ENCODE measurements at regions not wholly inside any gene's neighbourhood (a gene's known extent, or its start where the extent isn't known, plus 50 kb on each side); places are given as distances from the start of the nearest gene placed in this dataset.

DNA sequence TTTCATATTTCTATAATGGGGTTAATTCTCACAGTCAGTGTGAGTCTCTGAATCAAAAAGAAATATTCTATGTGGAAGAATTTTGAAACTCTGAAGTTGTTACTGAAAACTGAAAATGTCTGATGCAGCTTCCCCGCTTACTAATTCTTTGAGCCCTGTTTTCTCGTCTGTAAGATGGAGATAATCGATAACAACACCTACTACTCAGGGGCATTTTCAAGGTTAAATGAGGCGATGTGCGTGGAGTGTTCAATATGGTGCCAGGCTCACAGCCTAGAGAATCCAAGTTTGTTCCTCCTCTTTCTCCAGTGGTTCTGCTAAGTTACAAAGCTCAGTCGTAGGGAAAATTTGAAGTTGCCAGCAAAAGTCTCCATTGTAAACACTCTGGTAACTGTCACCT lies 391.4 kb downstream of the FUT8 start:
- Histone ChIP-seq H3K36me3 (ENCODE audit: insufficient read depth) (no peaks in the 10 kb centered on the region), H3K27me3 (ENCODE audit: insufficient read depth, low read depth) (no peaks in the 10 kb centered on the region), H3K9ac (no peak overlapping the region), H3K4me2 (no peak overlapping the region), H2AFZ (ENCODE audit: low read depth) (no peak overlapping the region), H3K4me3 (IDR thresholded peaks at IDR 0.05; ENCODE audit: insufficient read depth, low read depth, low read length) (no peak overlapping the region), H3K79me2 (ENCODE audit: insufficient read depth, low read depth) (no peaks in the 10 kb centered on the region), H4K20me1 (ENCODE audit: insufficient read depth) (no peaks in the 10 kb centered on the region), H3K27ac (no peak overlapping the region), H3K4me1 (ENCODE audit: low read depth, poor library complexity, severe bottlenecking) (no peaks in the 10 kb centered on the region)
- TF ChIP-seq, protein P1, sequence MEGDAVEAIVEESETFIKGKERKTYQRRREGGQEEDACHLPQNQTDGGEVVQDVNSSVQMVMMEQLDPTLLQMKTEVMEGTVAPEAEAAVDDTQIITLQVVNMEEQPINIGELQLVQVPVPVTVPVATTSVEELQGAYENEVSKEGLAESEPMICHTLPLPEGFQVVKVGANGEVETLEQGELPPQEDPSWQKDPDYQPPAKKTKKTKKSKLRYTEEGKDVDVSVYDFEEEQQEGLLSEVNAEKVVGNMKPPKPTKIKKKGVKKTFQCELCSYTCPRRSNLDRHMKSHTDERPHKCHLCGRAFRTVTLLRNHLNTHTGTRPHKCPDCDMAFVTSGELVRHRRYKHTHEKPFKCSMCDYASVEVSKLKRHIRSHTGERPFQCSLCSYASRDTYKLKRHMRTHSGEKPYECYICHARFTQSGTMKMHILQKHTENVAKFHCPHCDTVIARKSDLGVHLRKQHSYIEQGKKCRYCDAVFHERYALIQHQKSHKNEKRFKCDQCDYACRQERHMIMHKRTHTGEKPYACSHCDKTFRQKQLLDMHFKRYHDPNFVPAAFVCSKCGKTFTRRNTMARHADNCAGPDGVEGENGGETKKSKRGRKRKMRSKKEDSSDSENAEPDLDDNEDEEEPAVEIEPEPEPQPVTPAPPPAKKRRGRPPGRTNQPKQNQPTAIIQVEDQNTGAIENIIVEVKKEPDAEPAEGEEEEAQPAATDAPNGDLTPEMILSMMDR (conservative IDR thresholded peaks at IDR 0.05; ENCODE audit: low read depth, low read length) = no peak

DNA sequence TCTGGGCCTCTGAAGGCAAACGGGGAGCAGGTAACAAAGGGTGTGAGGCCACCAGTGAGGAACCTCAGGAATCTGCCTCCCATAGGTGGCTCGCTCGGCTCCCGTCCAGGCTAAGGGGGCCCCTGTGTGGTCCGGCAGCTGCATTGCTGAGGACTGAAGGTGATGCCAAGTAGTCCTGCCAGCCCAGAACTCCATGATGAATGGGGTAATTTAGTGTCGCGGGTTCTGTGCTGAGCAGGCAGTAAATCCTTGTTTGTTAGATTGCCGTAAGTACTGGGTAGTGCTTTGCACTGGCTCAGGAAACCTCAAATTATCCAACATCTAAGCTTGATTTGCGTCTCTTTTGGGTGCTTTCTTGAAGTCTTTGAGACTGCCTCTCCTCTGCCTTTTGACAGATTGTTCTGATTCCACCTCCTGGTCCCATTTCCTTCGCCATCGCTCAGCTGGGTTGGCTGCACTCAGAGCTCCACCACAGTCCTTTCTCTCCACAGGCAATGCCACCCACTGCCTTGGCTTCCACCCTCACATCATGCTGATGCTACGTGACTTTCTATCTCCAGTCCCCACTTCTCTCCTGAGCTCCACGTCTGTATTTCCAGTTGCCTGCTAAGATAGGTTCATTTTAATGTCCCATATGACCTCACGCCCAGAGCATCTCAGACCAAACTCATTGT lies 392.0 kb downstream of the FUT8 start:
- no peak overlapping the region for H3K4me2 ChIP-seq
- H2AFZ ChIP-seq (ENCODE audit: low read depth) = no peak overlapping the region

DNA sequence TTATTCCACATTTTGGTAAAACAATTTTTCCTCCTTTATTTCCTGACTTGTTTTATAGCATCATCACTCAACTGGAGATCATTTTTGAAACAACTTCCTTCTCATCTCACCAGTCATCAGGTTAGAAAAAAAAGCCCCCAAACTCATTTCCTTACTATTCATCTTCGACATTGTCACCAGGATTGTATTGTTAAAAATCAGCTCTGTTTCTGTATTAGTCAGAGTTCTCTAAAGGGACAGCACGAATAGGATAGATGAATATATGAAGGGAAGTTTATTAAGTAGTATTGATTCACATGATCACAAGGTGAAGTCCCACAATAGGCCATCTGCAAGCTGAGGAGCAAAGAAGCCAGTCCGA lies 392.6 kb downstream of the FUT8 start:
- Histone ChIP-seq H3K27ac (no peak overlapping the region), H3K9ac (no peak overlapping the region), H3K4me2 (no peak overlapping the region), H3K79me2 (ENCODE audit: insufficient read depth, low read depth) (no peaks in the 10 kb centered on the region), H3K4me3 (IDR thresholded peaks at IDR 0.05; ENCODE audit: insufficient read depth, low read depth, low read length) (no peak overlapping the region), H4K20me1 (ENCODE audit: insufficient read depth) (no peaks in the 10 kb centered on the region), H3K4me1 (ENCODE audit: low read depth, poor library complexity, severe bottlenecking) (no peaks in the 10 kb centered on the region), H3K27me3 (ENCODE audit: insufficient read depth, low read depth) (no peaks in the 10 kb centered on the region), H2AFZ (ENCODE audit: low read depth) (no peak overlapping the region), H3K36me3 (ENCODE audit: insufficient read depth) (no peaks in the 10 kb centered on the region)
- TF ChIP-seq, protein P1 (conservative IDR thresholded peaks at IDR 0.05; ENCODE audit: low read depth, low read length) = no peak

More for the DNA sequence above, 392.0 kb downstream of the FUT8 start:
- no peak overlapping the region for H3K9ac ChIP-seq
- H3K27me3 ChIP-seq (ENCODE audit: insufficient read depth, low read depth) = no peaks in the 10 kb centered on the region
- H3K36me3 ChIP-seq (ENCODE audit: insufficient read depth) = no peaks in the 10 kb centered on the region
- H3K4me3 ChIP-seq (IDR thresholded peaks at IDR 0.05; ENCODE audit: insufficient read depth, low read depth, low read length) = no peak overlapping the region
- H3K4me1 ChIP-seq (ENCODE audit: low read depth, poor library complexity, severe bottlenecking) = no peaks in the 10 kb centered on the region
- no peak overlapping the region for H3K27ac ChIP-seq
- TF ChIP-seq, protein P1 (conservative IDR thresholded peaks at IDR 0.05; ENCODE audit: low read depth, low read length) = no peak
- H3K79me2 ChIP-seq (ENCODE audit: insufficient read depth, low read depth) = no peaks in the 10 kb centered on the region
- no peaks in the 10 kb centered on the region for H4K20me1 ChIP-seq (ENCODE audit: insufficient read depth)

DNA sequence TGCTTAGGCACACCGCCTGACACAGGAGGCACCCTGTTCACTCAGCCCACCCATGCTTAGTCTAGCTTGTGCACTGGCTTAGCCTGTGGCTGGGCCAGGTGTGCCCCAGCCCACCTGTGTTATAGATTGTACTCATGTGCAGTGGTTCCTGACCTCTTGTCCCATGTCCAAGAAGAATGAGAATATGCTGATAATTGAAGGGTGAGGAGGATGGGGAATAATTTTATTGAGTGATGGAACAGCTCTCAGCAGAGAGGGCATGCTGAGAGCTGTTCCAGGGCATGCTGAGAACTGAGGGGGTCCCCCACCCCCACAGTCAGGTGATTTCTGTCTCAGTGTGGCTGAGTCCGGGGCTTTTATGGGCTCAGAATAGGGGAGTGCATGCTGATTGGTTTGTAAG lies 395.9 kb downstream of the FUT8 start:
- H3K4me1 ChIP-seq (ENCODE audit: low read depth, poor library complexity, severe bottlenecking) = no peaks in the 10 kb centered on the region
- no peak overlapping the region for H3K9ac ChIP-seq
- H3K79me2 ChIP-seq (ENCODE audit: insufficient read depth, low read depth) = no peaks in the 10 kb centered on the region
- TF ChIP-seq, protein P1 (conservative IDR thresholded peaks at IDR 0.05; ENCODE audit: low read depth, low read length) = no peak
- no peaks in the 10 kb centered on the region for H4K20me1 ChIP-seq (ENCODE audit: insufficient read depth)
- no peak overlapping the region for H3K4me2 ChIP-seq
- H2AFZ ChIP-seq (ENCODE audit: low read depth) = no peak overlapping the region
- H3K36me3 ChIP-seq (ENCODE audit: insufficient read depth) = no peaks in the 10 kb centered on the region
- no peak overlapping the region for H3K27ac ChIP-seq
- no peaks in the 10 kb centered on the region for H3K27me3 ChIP-seq (ENCODE audit: insufficient read depth, low read depth)
- H3K4me3 ChIP-seq (IDR thresholded peaks at IDR 0.05; ENCODE audit: insufficient read depth, low read depth, low read length) = no peak overlapping the region

Data from KMS-11 (cell line).